GM12878 (cell line): ENCODE measurements at regions not wholly inside any gene's neighbourhood (a gene's known extent, or its start where the extent isn't known, plus 50 kb on each side); places are given as distances from the start of the nearest gene placed in this dataset.

Source experiments
- ATAC-seq: fragments of 200-7000 bp; cut with Tn5 transposase; 3 replicates; pipeline ENCODE4 v1.9.1; 2020; ENCODE audit warnings: mild to moderate bottlenecking, moderate library complexity
- BruUV-seq: library from RNA; stranded (reverse); fragments of 400-500 nt; replicated peaks from 2 replicates; lab custom pipeline; 2021; lab: Mats Ljungman, UMichigan
- CTCF ChIA-PET: fragments of 300-600 bp; sonication (Branson Sonifier 250); formaldehyde crosslinking; extraction: SDS; loops from one replicate; lab custom pipeline; 2021; ENCODE audit warnings: inconsistent platforms; lab: Yijun Ruan, JAX
- POLR2A ChIA-PET: fragments of 350-600 bp; formaldehyde crosslinking; extraction: SDS; loops from one replicate; lab custom pipeline; 2021; ENCODE audit warnings: inconsistent platforms; lab: Charles Lee
- RAD21 ChIA-PET: fragments of 300-600 bp; sonication (Branson Sonifier 250); formaldehyde crosslinking; loops from one replicate; lab custom pipeline; 2023; ENCODE audit warnings: antibody characterized with exemption; ENCODE audit not compliant: unreplicated experiment; lab: Charles Lee
- SMC1A ChIA-PET: fragments of 300-600 bp; sonication (Branson Sonifier 250); formaldehyde crosslinking; loops from one replicate; lab custom pipeline; 2023; ENCODE audit not compliant: unreplicated experiment, uncharacterized antibody; lab: Charles Lee
- DNase-seq: peaks from one replicate; pipeline ENCODE4 v3.0.0-alpha.2; 2011; ENCODE audit warnings: low read depth, low spot score
- FAIRE-seq: peaks from 3 replicates; lab custom pipeline; 2011; peaks lifted over from hg19 to GRCh38; lab: Jason Lieb, UNC
- H2AFZ ChIP-seq: 2 replicates; pipeline ENCODE4 v1.6.0; 2011; ENCODE audit warnings: low read depth, low read length, control low read depth; ENCODE audit not compliant: control insufficient read depth
- H3K27ac ChIP-seq: 2 replicates; pipeline ENCODE4 v1.5.1; 2011; ENCODE audit warnings: control low read depth; ENCODE audit not compliant: control insufficient read depth, insufficient read depth
- H3K27me3 ChIP-seq, 2 experiments: replicated peaks in 1 of 2; 2 replicates each; pipeline versions ENCODE4 v1.6.0 to v1.6.1; 2011; ENCODE audit warnings: low read length in 1 of 2; ENCODE audit not compliant: control insufficient read depth in 2 of 2, insufficient read depth in 2 of 2
- H3K36me3 ChIP-seq, 2 experiments: 2 replicates each; pipeline ENCODE4 v1.5.1; 2011; ENCODE audit warnings: low read length in 1 of 2; ENCODE audit not compliant: control insufficient read depth in 2 of 2, insufficient read depth in 2 of 2
- H3K4me1 ChIP-seq: 2 replicates; pipeline ENCODE4 v1.6.1; 2011; ENCODE audit warnings: mild to moderate bottlenecking, low read length, moderate library complexity, mixed read lengths; ENCODE audit not compliant: control insufficient read depth, insufficient read depth
- H3K4me2 ChIP-seq: 2 replicates; pipeline ENCODE4 v1.6.0; 2011; ENCODE audit warnings: control low read depth; ENCODE audit not compliant: control insufficient read depth, insufficient read depth
- H3K4me3 ChIP-seq: fragments of 200-600 bp; sonication (generic); 2 replicates; pipeline ENCODE4 v1.5.1; 2016
- H3K79me2 ChIP-seq: 2 replicates; pipeline ENCODE4 v1.6.0; 2011; ENCODE audit warnings: low read length; ENCODE audit not compliant: control insufficient read depth, insufficient read depth
- H3K9ac ChIP-seq: 2 replicates; pipeline ENCODE4 v1.8.0; 2011; ENCODE audit warnings: low read length, control low read depth, mixed read lengths; ENCODE audit not compliant: control insufficient read depth, insufficient read depth
- H3K9me3 ChIP-seq: replicated peaks from 3 replicates; pipeline ENCODE4 v1.5.1; 2011; ENCODE audit warnings: mild to moderate bottlenecking, low read length; ENCODE audit not compliant: control insufficient read depth, insufficient read depth
- H4K20me1 ChIP-seq: 2 replicates; pipeline ENCODE4 v1.6.0; 2011; ENCODE audit not compliant: control insufficient read depth, insufficient read depth
- BCLAF1 ChIP-seq: fragments of 450-650 bp; IDR thresholded peaks from 2 replicates; pipeline ENCODE4 v1.6.1; 2017; ENCODE audit warnings: antibody characterized with exemption, mild to moderate bottlenecking, moderate library complexity
- BRCA1 ChIP-seq: IDR thresholded peaks from 2 replicates; pipeline ENCODE4 v1.6.1; 2011; ENCODE audit warnings: low read depth, low read length, improper control_type of control experiment
- CHD1 ChIP-seq: IDR thresholded peaks from 2 replicates; pipeline ENCODE4 v1.6.1; 2012; ENCODE audit warnings: low read depth, low read length, improper control_type of control experiment
- EED ChIP-seq: sonication (generic); IDR thresholded peaks from 2 replicates; pipeline ENCODE4 v1.6.1; 2016; ENCODE audit warnings: antibody characterized with exemption, low read depth
- ESRRA ChIP-seq: IDR thresholded peaks from 2 replicates; pipeline ENCODE4 v1.6.1; 2012; ENCODE audit warnings: mild to moderate bottlenecking, low read length, improper control_type of control experiment
- FOXK2 ChIP-seq: fragments of 450-650 bp; IDR thresholded peaks from 2 replicates; pipeline ENCODE4 v1.6.1; 2017; ENCODE audit warnings: mild to moderate bottlenecking, moderate library complexity
- FOXM1 ChIP-seq: IDR thresholded peaks from 2 replicates; pipeline ENCODE4 v1.6.1; 2012; ENCODE audit warnings: low read depth, mild to moderate bottlenecking, inconsistent platforms, low read length, moderate library complexity
- IRF3 ChIP-seq: fragments of 450-650 bp; IDR thresholded peaks from 2 replicates; pipeline ENCODE4 v1.6.1; 2014; ENCODE audit warnings: mild to moderate bottlenecking
- JUNB ChIP-seq: IDR thresholded peaks from 2 replicates; pipeline ENCODE4 v1.6.1; 2016; ENCODE audit warnings: antibody characterized with exemption, mild to moderate bottlenecking
- PML ChIP-seq: IDR thresholded peaks from 2 replicates; pipeline ENCODE4 v1.6.1; 2012; ENCODE audit warnings: low read length, inconsistent platforms
- RAD51 ChIP-seq: fragments of 450-650 bp; IDR thresholded peaks from 2 replicates; pipeline ENCODE4 v1.6.1; 2016; ENCODE audit warnings: moderate library complexity, mild to moderate bottlenecking, inconsistent platforms
- RFX5 ChIP-seq: IDR thresholded peaks from 2 replicates; pipeline ENCODE4 v1.6.1; 2011; ENCODE audit warnings: low read depth, low read length, improper control_type of control experiment
- RUNX3 ChIP-seq: IDR thresholded peaks from 2 replicates; pipeline ENCODE4 v1.6.1; 2012; ENCODE audit warnings: low read length, inconsistent platforms
- SIN3A ChIP-seq: IDR thresholded peaks from 2 replicates; pipeline ENCODE4 v1.6.1; 2012; ENCODE audit warnings: low read depth, low read length, improper control_type of control experiment
- SKIL ChIP-seq: fragments of 450-650 bp; IDR thresholded peaks from 2 replicates; pipeline ENCODE4 v1.6.1; 2017; ENCODE audit warnings: mild to moderate bottlenecking, low read depth, inconsistent platforms; ENCODE audit not compliant: poor library complexity, severe bottlenecking
- SMC3 ChIP-seq: IDR thresholded peaks from 2 replicates; pipeline ENCODE4 v1.6.1; 2011; ENCODE audit warnings: low read length, improper control_type of control experiment, borderline replicate concordance
- SREBF2 ChIP-seq: IDR thresholded peaks from 2 replicates; pipeline ENCODE4 v1.6.1; 2012; ENCODE audit warnings: mild to moderate bottlenecking, low read length
- WRNIP1 ChIP-seq: IDR thresholded peaks from 2 replicates; pipeline ENCODE4 v1.6.1; 2011; ENCODE audit warnings: low read depth, low read length, improper control_type of control experiment, borderline replicate concordance
- ZBED1 ChIP-seq: IDR thresholded peaks from 2 replicates; pipeline ENCODE4 v1.6.1; 2016; ENCODE audit warnings: borderline replicate concordance
- ZNF207 ChIP-seq: fragments of 450-650 bp; IDR thresholded peaks from 2 replicates; pipeline ENCODE4 v1.6.1; 2014; ENCODE audit warnings: antibody characterized with exemption, mild to moderate bottlenecking, borderline replicate concordance
- WGBS: methylation state at CpG from one replicate; pipeline ENCODE4 v1.1.6; 2016; ENCODE audit warnings: low lambda C conversion rate; ENCODE audit not compliant: insufficient replicate concordance, insufficient coverage; ENCODE audit errors: missing lambda C conversion rate; 5-methylcytosine and 5-hydroxymethylcytosine counted together
- in situ Hi-C: fragments of 300-500 bp; cut with MboI; formaldehyde crosslinking; loops from 9 replicates; pipeline ENCODE4 v1.14.3; 2018; ENCODE audit warnings: mixed read lengths
- intact Hi-C: fragments of 100-400 bp; cut with micrococcal nuclease; formaldehyde crosslinking; loops from one replicate; pipeline ENCODE4 v1.14.2; 2022; ENCODE audit not compliant: unreplicated experiment

GRCh38 chr1:165994107-165994506 lies 166.7 kb downstream of the UCK2 start:
- intact Hi-C loops = no loop called here
- ATAC-seq (no peak), DNase-seq (no peak), FAIRE-seq (no peak)
- 14% methylated on average over 4 of the region's 4 CpGs for WGBS
- ChIA-PET SMC1A (no interaction called here), RAD21 (no interaction called here)
- Histone ChIP-seq H3K4me3 (no peak overlapping the region), H3K36me3 (no peaks in the 10 kb centered on the region)
- BruUV-seq = no TSS peak
- TF ChIP-seq WRNIP1 (no peak), BRCA1 (no peak), SREBF2 (no peak), ZBED1 (no peak), FOXM1 (no peak), IRF3 (no peak), SMC3 (no peak), PML (no peak), SKIL (no peak), RFX5 (no peak), ZNF207 (no peak), RAD51 (no peak), JUNB (no peak), EED (no peak), FOXK2 (no peak), ESRRA (no peak), SIN3A (no peak), CHD1 (no peak), BCLAF1 (no peak), RUNX3 (no peak)
- TF ChIP-seq, all 136 proteins: peak for 0
- no peaks in the 10 kb centered on the region for H3K27me3 ChIP-seq
- no peaks in the 10 kb centered on the region for H3K4me1 ChIP-seq
- no peak overlapping the region for H2AFZ ChIP-seq
- H3K9ac ChIP-seq = no peak overlapping the region
- ChIA-PET CTCF (no interaction called here), POLR2A (no interaction called here)
- in situ Hi-C loops = no loop called here
- no peaks in the 10 kb centered on the region for H3K79me2 ChIP-seq
- no peak overlapping the region for H3K27ac ChIP-seq
- H4K20me1 ChIP-seq = no peaks in the 10 kb centered on the region
- no peak overlapping the region for H3K4me2 ChIP-seq
- H3K9me3 ChIP-seq = no peaks in the 10 kb centered on the region
